Heart left ventricle (tissue), 13 donors: ENCODE measurements at regions not wholly inside any gene's neighbourhood (a gene's known extent, or its start where the extent isn't known, plus 50 kb on each side); places are given as distances from the start of the nearest gene placed in this dataset.

Source experiments
- CTCF ChIP-seq, 12 donors: fragments of 200-600 bp; sonication (generic) in 4 of 12; IDR thresholded peaks; one replicate each; pipeline versions ENCODE4 v1.5.0 to v1.8.0; 2018 to 2022; ENCODE audit warnings: antibody characterized with exemption in 12 of 12, mild to moderate bottlenecking in 5 of 12
- POLR2A ChIP-seq, 2 donors: fragments of 450-650 bp; IDR thresholded peaks; one replicate each; pipeline ENCODE4 v1.6.1; 2017; ENCODE audit warnings: antibody characterized with exemption in 2 of 2, mild to moderate bottlenecking in 2 of 2, moderate library complexity in 2 of 2
- donor health status: ischemic (EF 13 %, LVEDD 7.1; RV severe dilation, severe dysfunction).
- donor health status: DM: no; HTN: yes; CAD: no.
- donor health status: DM: no; HTN: no; CAD: no.
- donor health status: ischemic (EF 25% LVEDD 6.9; RV normal size, moderate dysfunction).
- donor health status: ischemic (EF 25% LVEDD 5.7; RV mildly dilated, moderate dysfunction).
- donor health status: ischemic (EF 35%, LVEDD 5.7; RV mildly dilated, moderate dysfunction).
- donor health status: nonischemic (EF 11% LVEDD 7.7; RV severe dilation, severe dysfunction).
- donor health status: DM: yes; HTN: yes; CAD: no.
- donor health status: PGD.
- donor health status: ischemic (EF 29% LVEDD 5.4; RV normal size, mild dysfunction).
- donor health status: nonischemic (EF 23%, LVEDD 6.1; RV moderate dilation, normal function).

GRCh38 chr12:30514666-30515065 lies 181.0 kb downstream of the IPO8 start:
- TF ChIP-seq CTCF (IDR thresholded peaks at IDR 0.05) (no peak), POLR2A (IDR thresholded peaks at IDR 0.05) (no peak)
